ENCODE measurements at regions not wholly inside any gene's neighbourhood (a gene's known extent, or its start where the extent isn't known, plus 50 kb on each side); places are given as distances from the start of the nearest gene placed in this dataset.

DNA sequence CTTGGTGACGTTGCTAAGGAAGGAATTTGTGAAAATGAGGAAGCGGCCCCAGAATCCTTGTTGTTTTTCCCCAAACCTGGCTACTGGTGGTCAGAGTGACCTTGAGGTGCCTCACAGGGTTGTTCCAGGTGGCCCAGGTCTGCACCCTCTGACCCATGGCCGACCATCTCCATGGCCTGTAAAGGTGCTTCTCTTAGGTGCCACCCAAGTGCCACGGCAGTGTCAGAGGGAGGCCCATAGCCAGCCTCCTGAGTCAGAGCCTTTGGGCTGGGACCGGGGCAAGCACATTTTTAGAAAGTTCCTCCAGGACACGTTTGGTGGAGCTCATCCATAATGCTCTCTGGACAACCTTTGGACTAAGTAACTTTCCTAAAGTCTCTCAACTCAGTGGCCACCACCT lies 83.9 kb upstream of the IRS2 start:
- H3K27me3 Mint-ChIP-seq (ENCODE audit: unreplicated experiment), result peaks cover 4% of the 10 kb centered on the region
- no peak overlapping the region for H3K27ac Mint-ChIP-seq (ENCODE audit: unreplicated experiment)
- peaks cover 14% of the 10 kb centered on the region for H3K4me1 Mint-ChIP-seq (ENCODE audit: unreplicated experiment)
- no peaks in the 10 kb centered on the region for H3K36me3 Mint-ChIP-seq (ENCODE audit: low read depth, unreplicated experiment)
- TF ChIP-seq CTCF (IDR thresholded peaks at IDR 0.05; ENCODE audit: unreplicated experiment), result no peak
- H3K4me3 Mint-ChIP-seq (ENCODE audit: unreplicated experiment), result no peak overlapping the region
- no peak for DNase-seq (ENCODE audit: low spot score)
- H3K9me3 Mint-ChIP-seq (ENCODE audit: unreplicated experiment), result no peaks in the 10 kb centered on the region

DNA sequence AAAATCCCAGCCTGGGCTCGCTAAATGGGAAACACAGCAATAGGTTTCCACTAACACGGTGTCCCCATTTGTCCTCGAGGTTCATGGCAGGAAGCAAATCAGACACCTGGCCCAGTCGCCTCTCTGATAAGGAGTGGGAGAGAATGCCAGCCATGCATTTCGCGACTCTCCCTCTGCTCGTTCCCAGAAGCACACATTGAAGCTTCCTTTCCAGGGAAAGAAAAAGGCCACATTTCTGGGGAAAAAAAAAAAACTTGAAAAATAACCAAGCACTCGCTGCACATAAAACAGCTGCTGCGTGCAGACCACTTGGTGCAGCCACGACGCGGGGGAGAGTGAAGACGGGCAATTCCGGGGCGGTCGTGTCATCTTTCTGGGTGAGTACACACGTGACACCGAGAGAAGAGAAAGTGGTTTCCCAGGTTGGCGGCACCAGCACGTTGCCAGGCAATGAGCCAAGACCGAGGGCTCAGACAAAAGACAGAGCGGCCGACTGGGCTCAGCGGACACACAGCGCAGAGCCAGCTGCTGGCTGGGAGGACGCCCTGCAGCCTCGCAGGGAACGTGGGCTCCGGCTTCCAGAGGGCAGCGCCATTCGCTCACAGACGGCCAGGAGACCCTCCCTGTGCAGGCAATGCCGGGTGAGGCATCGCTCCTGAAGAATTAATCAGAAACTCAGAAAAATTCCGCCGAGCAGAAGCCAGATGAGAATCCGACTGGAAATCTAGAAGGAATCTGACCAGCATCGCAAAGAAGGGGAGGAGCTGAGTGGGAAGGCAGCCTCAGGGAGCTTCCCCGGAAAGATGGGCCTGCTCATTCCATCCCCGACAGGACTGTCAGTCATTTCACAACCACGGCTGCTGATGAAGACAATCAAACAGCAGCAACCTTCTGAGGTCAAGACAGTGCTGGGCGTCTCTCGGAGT lies 83.2 kb upstream of the IRS2 start:
- no peak overlapping the region for H3K4me3 Mint-ChIP-seq (ENCODE audit: unreplicated experiment)
- no peaks in the 10 kb centered on the region for H3K9me3 Mint-ChIP-seq (ENCODE audit: unreplicated experiment)
- H3K36me3 Mint-ChIP-seq (ENCODE audit: low read depth, unreplicated experiment), result no peaks in the 10 kb centered on the region
- H3K4me1 Mint-ChIP-seq (ENCODE audit: unreplicated experiment), result peaks cover 9% of the 10 kb centered on the region
- TF ChIP-seq CTCF (IDR thresholded peaks at IDR 0.05; ENCODE audit: unreplicated experiment), result no peak
- H3K27me3 Mint-ChIP-seq (ENCODE audit: unreplicated experiment), result peaks cover 4% of the 10 kb centered on the region
- no peak overlapping the region for H3K27ac Mint-ChIP-seq (ENCODE audit: unreplicated experiment)
- no peak for DNase-seq (ENCODE audit: low spot score)

DNA sequence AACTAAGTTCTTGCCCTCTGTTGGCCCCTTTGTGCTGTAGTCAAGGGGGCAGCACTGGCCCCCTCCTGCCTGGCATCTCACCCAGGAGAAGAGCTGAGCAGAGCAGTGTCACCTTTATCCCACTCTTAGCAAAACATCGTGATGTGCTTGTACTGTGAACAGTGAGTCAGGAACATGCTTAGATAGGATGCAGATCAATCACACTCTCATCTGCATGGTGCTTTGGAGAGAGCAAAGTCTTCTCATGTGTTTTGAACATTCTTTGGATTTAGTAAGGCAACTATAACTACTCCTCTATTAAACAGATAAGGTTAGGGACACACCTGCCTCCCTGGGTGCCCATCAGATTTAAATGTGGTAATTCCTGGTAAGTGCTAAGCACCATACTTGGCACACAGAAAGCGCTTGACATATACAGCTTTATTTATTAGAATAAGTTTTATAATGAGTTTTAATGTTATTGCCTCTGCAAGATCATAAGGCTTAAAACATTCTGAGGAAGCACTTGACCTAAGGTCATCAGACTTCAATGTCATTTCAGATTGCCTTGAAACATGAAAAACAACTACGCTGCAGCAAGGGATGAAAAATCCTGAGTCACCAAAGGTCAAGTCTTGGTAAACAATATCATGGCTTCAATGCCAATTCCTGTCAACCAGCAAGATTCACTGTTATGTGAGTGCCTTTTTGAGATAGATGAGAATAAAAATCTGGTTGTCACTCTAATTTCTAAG lies 82.4 kb upstream of the IRS2 start:
- DNase-seq (ENCODE audit: low spot score), result no peak
- peaks cover 4% of the 10 kb centered on the region for H3K27me3 Mint-ChIP-seq (ENCODE audit: unreplicated experiment)
- no peak overlapping the region for H3K27ac Mint-ChIP-seq (ENCODE audit: unreplicated experiment)
- no peak overlapping the region for H3K4me3 Mint-ChIP-seq (ENCODE audit: unreplicated experiment)
- H3K36me3 Mint-ChIP-seq (ENCODE audit: low read depth, unreplicated experiment), result no peaks in the 10 kb centered on the region
- H3K9me3 Mint-ChIP-seq (ENCODE audit: unreplicated experiment), result no peaks in the 10 kb centered on the region
- peaks cover 5% of the 10 kb centered on the region for H3K4me1 Mint-ChIP-seq (ENCODE audit: unreplicated experiment)
- TF ChIP-seq CTCF (IDR thresholded peaks at IDR 0.05; ENCODE audit: unreplicated experiment), result no peak

GRCh38 chr13:109867766-109868165 lies 81.4 kb upstream of the IRS2 start:
- H3K4me1 Mint-ChIP-seq (ENCODE audit: unreplicated experiment), result peaks cover 8% of the 10 kb centered on the region
- H3K27ac Mint-ChIP-seq (ENCODE audit: unreplicated experiment), result no peak overlapping the region
- peaks cover 3% of the 10 kb centered on the region for H3K27me3 Mint-ChIP-seq (ENCODE audit: unreplicated experiment)
- no peak for TF ChIP-seq CTCF (IDR thresholded peaks at IDR 0.05; ENCODE audit: unreplicated experiment)
- H3K36me3 Mint-ChIP-seq (ENCODE audit: low read depth, unreplicated experiment), result no peaks in the 10 kb centered on the region
- no peaks in the 10 kb centered on the region for H3K9me3 Mint-ChIP-seq (ENCODE audit: unreplicated experiment)
- no peak for DNase-seq (ENCODE audit: low spot score)
- no peak overlapping the region for H3K4me3 Mint-ChIP-seq (ENCODE audit: unreplicated experiment)

- Mint-ChIP-seq H3K36me3 (ENCODE audit: low read depth, unreplicated experiment) (no peaks in the 10 kb centered on the region), H3K9me3 (ENCODE audit: unreplicated experiment) (no peaks in the 10 kb centered on the region), H3K27ac (ENCODE audit: unreplicated experiment) (no peak overlapping the region), H3K4me1 (ENCODE audit: unreplicated experiment) (peaks cover 8% of the 10 kb centered on the region), H3K4me3 (ENCODE audit: unreplicated experiment) (no peak overlapping the region), H3K27me3 (ENCODE audit: unreplicated experiment) (peaks cover 2% of the 10 kb centered on the region)
- no peak for TF ChIP-seq CTCF (IDR thresholded peaks at IDR 0.05; ENCODE audit: unreplicated experiment)
- DNase-seq (ENCODE audit: low spot score), result no peak
These were observed 76.2 kb upstream of the IRS2 start for GRCh38 chr13:109862627-109863026.

Measured in endothelial cell (in vitro differentiated cells).